H4 (cell line): ENCODE measurements at regions not wholly inside any gene's neighbourhood (a gene's known extent, or its start where the extent isn't known, plus 50 kb on each side); places are given as distances from the start of the nearest gene placed in this dataset.
"Not testable (repeated sequence)": the region's sequence is repeated elsewhere in the genome, so short reads cannot be mapped to it uniquely, and the experiment has no call there.

Experiments used
- DNase-seq: peaks from one replicate; pipeline ENCODE4 v3.0.0-alpha.2; 2015; ENCODE audit warnings: low spot score

DNA sequence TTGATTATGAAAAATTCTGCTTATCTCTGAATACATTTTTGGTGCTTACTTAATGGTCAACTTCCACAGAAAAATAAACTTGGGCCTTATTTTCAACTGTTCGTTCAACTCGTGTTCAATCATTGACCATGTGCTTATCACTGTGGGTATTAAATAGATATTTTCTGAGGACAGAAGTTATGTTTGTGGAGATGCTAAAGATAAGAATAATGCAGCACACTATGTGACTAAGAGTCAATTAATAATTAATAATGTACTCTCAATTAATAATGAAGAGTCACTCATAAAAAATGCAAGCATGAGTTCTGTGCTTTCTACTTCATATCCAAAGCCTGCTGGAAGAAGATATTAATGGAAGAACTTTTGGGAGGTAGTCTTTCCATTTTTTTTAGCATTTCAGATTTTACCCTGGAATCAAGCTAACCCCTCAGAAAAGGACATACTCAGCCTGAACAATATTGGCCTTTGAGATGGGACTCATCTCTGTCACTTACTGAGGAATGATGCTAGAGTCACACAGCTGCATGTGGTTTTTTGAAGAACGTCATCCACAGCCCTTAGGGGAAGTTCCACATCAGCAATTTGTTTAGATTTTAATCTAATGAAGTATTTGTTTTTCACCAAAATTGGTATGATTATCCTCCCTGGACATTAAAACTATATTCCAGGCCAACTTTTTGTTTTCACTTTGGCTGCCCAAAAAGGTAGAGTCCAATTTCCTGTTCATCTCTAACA lies 191.9 kb upstream of the CRIM1 start:
- no peak for DNase-seq

DNA sequence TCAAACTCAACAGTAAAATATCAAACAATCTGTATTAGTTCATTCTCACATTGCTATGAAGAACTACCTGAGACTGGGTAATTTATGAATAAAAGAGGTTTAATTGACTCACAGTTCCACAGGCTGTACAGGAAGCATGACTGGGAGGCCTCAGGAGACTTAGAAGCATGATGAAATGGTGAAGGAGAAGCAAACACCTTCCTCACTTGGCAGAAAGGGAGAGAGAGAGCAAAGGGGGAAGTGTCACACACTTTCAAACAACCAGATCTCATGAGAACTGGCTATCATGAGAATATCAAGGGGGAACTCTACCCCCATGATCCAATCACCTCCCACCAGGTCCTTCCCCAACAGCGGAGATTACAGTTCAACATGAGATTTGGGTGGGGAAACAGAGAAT lies 198.5 kb upstream of the CRIM1 start:
- DNase-seq, result not testable (repeated sequence)

- DNase-seq, result no peak
Measured at GRCh38 chr2:36147670-36148390, 207.7 kb upstream of the CRIM1 start.

DNA sequence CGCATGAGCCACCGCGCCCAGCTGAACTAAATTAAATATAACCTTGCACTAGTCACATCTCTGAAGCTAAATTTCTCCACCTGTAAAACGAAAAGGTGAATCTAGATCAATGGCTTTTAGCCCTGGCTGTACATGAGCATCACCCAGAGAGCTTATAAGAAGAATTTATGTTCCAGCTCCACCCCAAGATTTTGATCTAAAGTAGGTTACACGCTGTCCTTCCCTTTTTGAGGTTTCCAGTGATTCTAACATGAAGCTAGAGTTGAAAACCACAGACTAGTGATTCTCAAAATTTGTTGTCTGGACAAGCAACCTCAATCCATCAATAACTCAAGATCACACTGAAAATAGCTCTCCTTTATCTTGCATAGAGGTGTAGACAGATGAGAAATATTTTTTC lies 208.8 kb upstream of the CRIM1 start:
- DNase-seq, result no peak

DNA sequence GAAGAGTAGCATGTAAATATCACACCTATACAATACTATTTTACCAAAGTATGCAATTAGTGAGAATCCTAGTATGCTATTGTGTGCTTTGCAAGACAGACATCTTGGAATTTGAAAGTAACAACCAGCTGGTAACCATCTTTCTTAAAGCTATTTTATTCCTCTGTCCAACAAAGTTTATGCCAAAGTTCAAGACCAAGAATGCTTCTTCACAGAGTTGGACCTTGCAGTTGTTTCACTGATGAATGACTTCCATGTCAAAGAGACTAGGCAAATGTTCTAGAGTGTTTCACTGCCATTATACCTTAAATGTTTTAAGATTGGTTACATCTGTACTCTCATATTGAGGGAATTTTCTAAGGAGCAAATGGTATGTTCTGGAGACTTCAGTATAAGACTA lies 215.2 kb upstream of the CRIM1 start:
- DNase-seq, result no peak

- DNase-seq, result no peak
Measured at GRCh38 chr2:36137612-36138011, 218.0 kb upstream of the CRIM1 start.

DNA sequence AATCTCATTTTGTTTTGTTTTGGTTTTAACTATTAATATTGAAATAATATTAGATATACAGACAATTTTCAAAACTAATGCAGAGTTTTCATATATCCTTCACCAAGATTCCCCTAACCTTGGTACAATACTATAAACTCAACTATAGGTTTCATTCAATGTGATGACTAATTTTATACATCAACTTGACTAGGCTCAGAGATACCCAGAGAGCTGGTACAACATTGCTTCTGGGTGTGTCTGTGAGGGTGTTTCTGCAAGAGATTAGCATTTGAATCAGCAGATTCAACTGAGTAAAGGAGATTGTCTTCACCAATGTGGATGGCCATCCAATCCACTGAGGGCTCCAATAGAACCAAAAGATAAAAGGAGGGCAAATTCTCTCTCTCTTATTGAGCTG lies 221.3 kb upstream of the CRIM1 start:
- DNase-seq, result no peak

- no peak for DNase-seq
Measured at GRCh38 chr2:36128359-36128758, 227.2 kb upstream of the CRIM1 start.

DNA sequence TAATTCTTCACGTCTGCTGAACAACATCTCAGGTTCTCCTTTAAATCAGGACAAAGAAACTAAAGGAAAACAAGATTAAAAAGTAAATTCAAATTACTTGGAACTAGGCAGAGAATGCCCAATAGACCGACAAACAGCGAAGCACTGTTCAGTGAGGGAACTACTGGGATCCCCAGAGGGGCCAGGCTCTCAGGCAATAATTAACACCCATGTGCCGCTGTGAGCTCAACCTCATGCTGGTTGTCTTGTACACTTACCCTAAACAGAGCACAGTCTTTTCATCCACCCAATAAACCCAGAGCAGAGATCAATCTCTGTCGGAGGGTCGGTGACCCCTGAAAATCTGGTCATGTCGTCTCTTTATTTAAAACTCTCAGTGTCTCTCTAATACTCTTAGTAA lies 229.9 kb upstream of the CRIM1 start:
- no peak for DNase-seq

DNA sequence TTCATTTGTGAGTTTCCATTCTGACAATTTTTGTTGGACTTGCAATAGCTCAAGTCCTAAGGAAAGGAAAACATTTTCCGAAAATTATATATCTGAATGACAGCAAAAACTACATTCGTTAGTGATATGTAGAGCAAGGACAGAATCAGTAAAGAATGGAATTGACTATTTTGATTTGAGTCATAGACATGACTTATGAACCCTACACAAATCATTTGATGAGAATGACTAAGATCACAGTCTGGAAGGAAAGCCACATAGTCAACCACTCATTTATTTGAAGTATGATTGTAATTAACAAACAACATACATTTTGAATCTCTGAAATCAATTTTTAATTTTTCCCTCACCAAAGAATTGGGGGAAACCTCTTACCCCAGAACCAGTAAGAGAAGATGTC lies 231.6 kb upstream of the CRIM1 start:
- no peak for DNase-seq

DNA sequence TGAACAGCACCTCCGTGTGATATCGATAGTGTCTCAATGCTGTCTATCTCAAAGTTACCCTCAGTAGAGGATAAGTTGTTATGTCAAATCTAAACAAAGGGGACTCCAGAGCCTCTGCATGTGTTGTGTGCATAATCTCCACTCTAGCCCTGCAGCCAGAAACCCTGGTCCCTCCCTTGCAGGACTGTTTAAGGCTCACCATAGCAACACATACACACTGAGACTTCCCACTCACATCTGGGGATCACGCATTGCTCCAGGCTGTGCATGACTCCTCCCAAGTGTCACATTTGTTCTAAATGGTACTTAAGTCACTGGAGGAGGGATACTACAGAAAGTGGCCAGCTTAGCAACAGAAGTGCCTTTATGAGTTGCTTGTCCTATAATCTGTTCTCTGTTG lies 258.6 kb upstream of the CRIM1 start:
- DNase-seq, result no peak

GRCh38 chr2:36091844-36092741 lies 263.5 kb upstream of the CRIM1 start:
- not testable (repeated sequence) for DNase-seq

GRCh38 chr2:36088716-36089328 lies 266.8 kb upstream of the CRIM1 start:
- no peak for DNase-seq

DNA sequence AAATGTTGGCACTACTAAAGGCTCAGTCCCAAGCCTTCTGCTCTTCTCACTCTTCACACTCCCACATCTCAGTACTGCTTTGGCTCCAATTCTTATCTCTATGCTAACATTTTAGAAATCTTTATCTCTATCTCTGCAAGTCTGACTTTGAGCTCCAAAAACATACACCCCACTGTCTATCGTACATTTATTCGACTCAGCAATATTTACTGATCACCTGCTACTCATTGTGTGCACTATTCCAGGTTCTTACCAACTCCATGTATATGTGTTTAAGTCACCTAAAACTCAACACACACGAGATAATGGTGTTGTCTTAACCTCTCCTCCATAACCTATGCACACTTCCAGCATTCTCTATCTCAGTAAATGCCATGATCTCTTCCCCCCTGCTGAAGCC lies 268.2 kb upstream of the CRIM1 start:
- no peak for DNase-seq

DNA sequence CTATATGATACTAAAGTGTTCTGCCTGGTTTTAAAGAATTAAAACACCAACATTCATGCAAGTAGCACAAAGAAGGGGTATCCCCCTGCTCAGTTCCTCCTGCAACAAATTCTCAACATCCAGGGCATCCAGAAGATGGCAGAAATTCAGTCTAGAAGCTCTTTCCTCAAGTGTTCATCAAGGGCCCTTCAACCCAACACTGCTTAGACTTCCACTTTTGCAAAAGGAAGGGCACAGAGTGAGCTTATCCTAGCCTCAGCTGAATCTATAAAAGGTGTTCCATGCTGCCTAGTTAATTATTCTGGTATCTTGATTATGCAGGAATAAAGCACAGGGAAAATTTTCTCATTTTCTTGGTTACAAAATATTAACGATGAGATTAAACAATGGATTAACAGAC lies 275.8 kb upstream of the CRIM1 start:
- DNase-seq, result no peak

GRCh38 chr2:36074008-36074407 lies 281.6 kb upstream of the CRIM1 start:
- no peak for DNase-seq

- DNase-seq, result no peak
Measured at GRCh38 chr2:36071698-36072097, 283.9 kb upstream of the CRIM1 start.

- no peak for DNase-seq
Measured at GRCh38 chr2:36069074-36069473, 286.5 kb upstream of the CRIM1 start.

GRCh38 chr2:36068086-36068485 lies 287.5 kb upstream of the CRIM1 start:
- DNase-seq, result no peak

GRCh38 chr2:36060133-36060532 lies 295.4 kb upstream of the CRIM1 start:
- no peak for DNase-seq

- DNase-seq, result no peak
Measured at GRCh38 chr2:36059691-36060090, 295.9 kb upstream of the CRIM1 start.

DNA sequence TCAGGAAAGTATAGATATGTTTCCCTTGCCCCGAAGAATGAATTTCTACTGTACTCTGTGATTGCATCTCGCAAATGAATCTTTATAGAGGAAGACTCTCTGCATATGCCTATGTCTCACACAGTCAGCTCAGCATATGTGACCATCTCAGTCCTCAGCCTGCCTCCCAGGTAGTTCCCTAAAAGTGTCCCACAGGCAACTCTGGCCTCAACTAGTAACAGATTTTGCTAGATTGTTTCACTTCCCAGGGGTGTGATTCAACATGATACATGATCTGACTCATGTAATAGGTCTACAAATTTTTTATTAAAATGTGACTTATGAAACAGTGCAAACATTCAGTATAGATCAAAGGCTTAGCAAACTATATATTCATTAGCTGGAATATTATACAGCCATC lies 296.6 kb upstream of the CRIM1 start:
- no peak for DNase-seq
